Stimulated activated CD8-positive, alpha-beta memory T cell treated with anti-CD3 and anti-CD28 coated beads, Interleukin-2, amount 100 ng/mL, for 48 hours (primary cell): ENCODE measurements at regions not wholly inside any gene's neighbourhood (a gene's known extent, or its start where the extent isn't known, plus 50 kb on each side); places are given as distances from the start of the nearest gene placed in this dataset.

Experiments used
- DNase-seq, 2 donors: peaks; one replicate each; pipeline ENCODE4 v3.0.0-alpha.2; 2020; ENCODE audit warnings: low read depth in 2 of 2

DNA sequence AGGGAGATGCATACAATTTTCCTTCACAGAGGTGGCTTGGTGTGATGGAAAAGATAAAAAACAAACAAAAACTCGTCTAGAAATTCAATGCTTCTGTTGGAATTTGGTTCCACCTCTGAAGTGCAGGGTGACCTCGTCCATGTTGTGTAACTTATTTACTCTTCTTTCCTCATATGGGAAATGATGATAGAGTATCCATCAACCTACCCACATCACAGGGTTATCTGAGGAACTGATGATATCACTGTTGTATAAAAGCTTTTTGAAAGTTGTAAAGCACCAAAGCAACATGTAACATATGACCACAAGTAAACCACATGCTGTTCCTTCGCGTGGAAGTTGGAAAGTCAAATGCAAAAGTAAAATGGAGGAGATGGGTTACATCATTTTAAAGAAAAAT lies 212.0 kb upstream of the SGK1 start:
- DNase-seq, result no peak

DNA sequence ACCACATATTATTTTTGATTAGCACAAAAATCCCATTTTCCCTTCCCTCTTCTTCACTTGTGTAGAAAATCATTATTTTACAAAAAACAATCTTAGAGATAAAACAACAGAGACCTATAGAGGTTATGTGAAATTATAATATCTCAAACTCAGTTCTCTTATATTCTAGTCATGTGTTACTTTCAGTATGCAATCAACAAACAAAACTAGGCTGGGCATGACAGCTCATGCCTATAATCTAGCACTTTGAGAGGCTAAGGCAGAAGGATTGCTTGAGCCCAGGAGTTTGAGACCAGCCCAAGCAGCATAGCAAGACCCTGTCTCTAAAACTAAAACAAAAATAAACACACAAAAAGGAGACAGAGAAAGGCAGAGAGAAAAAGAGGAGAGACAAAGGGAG lies 211.4 kb upstream of the SGK1 start:
- DNase-seq, result no peak

DNA sequence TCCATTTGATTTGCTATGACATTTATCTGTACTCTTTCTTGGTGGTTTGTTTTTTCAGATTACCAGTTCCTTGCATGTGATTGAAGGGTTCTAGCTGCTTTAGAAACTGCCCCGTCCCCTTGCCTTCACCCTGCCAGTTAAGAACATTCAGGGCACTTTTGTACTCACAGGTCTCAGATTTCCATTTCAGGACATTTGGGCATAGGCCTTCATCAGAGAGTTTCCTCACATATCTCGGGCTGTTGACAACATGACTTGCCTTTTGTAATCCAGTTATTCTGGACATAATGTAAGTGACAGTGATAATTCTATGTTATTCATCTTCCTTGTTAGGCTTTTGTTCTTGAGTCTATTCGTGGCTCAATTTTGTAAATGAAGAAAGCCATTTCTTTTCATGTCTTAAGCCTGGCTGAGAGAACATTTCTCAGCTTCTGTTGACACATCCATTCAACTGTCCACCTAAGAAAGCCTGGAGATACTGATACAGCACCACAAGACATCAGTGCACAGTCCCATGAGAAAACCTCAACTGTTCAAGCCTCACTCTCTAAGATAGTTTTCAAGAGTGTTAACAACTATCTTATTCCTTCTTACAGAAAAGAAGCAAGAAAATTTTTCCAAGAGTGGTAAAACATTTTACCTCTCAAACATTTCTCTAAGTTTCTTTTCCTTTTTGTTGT lies 209.3 kb upstream of the SGK1 start:
- no peak for DNase-seq

DNA sequence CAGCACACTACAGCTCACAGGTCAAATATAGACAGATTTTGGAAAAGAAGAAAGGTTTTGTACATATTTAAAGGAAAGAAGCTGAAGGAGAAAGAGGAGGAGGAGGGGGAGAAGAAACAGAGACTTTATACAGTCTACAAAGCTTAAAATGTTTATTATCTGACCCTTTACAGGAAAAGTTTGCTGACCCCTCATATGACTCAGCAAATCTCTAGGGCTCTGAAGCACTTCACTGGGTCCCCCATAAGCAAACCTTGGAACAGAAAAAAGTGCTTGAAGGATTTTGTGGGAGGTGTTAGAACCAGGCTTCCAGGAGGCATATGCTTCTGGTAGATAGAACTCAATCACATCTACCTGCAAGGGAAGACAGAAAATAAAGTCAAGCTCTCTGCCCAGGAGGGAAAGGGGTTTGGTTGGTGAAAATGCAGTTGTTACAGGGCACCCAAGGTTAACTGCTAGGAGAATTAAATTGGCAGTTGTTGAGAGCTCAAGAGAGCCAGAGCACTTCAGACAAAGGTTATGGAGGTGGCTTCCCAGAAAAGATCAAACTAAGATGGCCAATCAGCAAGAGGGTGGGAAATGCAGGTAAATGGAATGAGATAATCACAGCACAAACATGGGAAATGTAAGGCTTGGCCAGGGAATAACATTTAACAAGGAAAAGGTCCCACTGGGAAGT lies 207.4 kb upstream of the SGK1 start:
- DNase-seq, result no peak

DNA sequence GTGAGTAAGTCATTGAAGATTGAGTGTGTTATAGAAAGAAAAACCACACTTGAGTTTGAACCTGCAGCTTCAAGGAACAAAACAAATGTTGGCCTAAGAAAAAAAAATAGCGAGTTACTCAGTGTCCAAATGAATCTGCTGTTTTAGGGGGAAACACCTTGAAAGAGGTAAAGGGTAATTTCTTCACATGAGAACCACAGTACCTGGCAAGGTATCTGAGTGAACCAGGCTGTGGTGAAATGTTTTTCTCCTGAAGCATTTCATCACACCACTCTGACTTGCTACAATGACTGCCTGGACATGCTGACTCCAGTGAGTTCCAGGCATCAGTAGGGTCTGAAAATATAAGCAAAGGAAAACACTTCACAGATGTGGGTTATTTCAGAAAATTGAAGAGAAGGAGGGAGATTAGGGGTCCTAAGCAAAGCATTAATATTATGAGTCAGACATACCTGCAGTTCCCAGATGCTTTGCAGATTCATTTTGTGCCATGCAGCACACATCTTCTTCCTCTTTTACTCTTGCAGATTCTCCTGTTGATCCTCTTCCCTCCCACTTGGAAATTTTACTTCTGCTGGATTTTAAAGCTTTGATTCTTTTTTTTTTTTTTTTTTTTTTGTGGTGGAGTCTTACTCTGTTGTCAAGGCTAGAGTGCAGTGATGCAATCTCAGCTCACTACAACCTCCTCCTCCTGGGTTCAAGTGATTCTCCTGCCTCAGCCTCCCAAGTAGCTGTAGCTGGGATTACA lies 206.2 kb upstream of the SGK1 start:
- no peak for DNase-seq

DNA sequence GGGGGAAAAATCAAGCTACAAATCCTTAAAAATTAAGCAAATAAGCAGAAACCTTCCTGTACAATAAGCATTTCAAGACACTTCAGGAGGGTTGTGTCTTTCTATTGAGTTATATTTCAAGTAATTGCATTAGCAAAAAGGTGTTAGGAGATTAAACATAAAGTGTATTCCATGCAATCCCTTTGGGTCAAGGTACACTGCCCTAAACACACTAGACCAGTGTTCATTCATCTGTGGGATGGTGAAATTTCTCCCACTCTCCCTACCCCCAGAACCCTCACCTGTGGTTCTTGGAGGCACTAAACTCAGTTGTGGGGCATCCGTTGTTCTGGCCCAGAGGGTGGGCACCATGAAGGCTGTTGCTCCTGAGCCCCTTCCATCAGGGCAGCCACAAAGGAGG lies 205.1 kb upstream of the SGK1 start:
- DNase-seq, result no peak

DNA sequence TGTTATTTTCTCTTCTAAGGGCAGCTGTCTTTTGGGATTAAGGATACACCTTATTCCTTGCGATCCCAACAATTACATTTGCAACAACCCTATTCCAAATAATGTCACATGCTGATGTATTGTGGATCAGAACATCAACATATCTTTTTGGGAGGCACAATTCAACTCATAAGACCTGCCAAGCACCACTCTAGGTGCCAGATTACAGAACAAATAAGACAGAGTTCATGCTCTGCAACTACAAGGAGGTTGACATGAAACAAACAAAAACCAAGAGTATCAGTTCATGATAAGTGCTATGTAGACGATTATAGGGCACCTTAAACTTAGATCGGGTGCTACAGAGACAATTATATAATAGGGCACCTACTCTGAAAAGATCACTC lies 203.2 kb upstream of the SGK1 start:
- no peak for DNase-seq

DNA sequence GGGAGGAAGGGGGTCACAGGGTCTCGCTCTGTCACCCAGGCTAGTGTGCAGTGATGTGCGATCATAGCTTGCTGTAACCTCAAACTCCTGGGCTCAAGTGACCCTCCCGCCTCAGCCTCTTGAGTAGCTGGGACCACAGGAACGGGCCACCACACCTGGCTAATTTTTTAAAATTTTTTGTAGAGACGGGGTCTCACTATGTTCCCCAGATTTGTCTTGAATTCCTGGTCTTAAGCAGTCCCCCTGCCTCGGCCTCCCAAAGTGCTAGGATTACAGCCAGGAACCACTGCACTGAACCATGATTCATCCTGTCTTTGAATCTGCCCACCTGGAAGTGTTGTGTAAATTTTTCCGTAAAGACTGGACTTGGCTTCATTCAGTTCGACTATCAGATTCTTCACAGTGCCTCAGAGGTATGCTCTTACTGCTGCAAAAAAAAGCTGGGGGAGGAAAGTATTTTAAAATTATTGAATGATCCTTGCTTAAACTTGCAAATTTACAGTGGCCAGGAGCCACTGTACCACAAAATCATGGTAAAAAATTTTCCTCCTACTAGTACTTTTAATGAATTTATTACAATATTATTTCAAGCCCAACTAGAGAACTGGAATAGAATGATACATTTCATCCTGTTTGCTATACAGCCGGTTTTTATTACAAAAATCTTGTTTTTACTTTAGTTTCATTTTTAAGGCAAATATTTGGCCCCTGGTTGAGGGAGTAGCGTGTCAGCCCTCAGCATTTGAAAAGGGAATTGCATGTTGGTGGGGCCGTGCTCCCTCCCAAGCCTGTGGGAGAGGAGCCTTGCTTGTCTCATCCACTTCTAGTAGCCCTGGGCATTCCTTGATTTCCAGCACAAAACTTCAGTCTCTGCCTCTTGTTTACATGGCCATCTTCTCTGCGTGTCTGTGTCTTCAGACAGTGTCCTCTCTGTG lies 202.5 kb upstream of the SGK1 start:
- DNase-seq, result no peak

DNA sequence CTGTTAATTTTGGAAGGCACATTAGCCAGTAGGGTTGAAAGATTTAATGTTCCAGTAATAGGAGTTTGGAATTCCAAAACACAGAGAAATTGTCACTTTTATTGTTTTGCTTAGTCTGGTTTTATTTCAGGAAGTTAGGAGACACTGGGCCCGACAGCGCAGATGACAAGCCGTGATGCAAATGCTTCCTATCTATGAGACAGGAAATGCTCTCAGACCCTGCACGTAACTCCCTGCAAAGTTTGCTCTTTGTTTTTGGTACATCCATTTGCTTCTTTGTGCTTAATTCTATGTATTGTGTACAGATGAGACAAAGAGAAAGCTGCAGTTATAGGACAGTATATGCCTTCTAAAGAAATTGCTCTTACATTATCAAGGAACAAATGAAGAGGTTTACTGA lies 201.6 kb upstream of the SGK1 start:
- DNase-seq, result no peak

DNA sequence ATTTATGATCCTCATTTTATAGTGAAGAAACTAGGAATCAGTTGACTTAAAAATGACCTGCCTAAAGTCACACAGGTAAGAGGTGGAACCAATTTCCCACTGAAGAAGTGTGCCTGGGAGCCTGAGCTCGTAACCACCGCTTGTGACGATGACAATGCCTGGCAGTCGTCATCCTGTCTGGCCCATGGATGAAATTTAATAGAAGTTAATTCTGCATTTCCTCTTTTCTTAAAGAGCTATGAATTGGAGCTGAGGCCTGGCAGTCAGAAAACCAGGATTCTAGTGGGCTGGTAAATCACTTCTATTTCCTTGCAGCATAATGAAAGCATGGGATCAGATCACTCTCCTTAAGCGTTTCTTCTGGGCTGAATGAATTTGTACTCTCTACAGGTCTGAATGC lies 200.0 kb upstream of the SGK1 start:
- DNase-seq, result no peak

DNA sequence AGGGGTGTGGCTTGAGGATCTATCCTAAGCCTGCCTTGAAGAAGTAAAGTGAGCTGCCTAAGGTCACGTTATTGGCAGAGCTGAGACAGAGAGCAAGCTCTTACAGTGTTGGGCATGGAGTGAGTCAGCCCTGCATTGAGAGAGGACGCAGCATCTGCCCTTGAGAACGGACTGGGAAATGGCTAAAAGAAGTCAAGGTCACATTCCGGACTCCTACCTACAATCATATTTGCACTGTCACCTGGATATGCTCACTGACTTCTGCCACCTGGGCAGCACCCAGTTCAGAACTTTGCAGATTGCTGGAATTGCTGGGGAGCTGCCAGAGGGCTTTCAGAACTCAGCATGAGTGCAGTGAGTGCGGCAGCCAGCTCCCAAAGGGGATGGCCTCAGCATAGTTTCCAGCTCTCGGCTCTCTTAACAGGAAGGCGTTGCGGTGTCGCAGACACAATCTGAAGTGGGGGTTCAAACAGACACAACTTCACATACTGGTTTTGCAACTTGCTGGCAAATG lies 199.3 kb upstream of the SGK1 start:
- DNase-seq, result no peak

DNA sequence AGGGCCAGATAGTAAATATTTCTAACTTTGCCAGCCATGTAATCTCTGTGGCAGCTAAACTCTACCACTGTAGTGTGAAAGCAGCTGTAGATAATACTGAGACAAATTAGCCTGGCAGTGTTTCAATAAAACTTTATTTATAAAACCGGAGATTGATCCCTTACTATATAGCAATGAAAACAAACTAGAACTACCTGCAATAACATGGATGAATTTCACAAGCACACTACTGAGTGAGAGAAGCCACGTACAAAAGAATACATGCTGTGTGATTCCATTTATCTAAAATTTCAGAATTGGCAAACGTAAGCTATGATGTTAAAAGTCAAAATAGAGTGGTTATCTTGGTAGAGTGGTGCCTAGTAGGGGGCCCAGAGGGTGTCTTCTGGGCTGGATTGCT lies 198.7 kb upstream of the SGK1 start:
- no peak for DNase-seq

DNA sequence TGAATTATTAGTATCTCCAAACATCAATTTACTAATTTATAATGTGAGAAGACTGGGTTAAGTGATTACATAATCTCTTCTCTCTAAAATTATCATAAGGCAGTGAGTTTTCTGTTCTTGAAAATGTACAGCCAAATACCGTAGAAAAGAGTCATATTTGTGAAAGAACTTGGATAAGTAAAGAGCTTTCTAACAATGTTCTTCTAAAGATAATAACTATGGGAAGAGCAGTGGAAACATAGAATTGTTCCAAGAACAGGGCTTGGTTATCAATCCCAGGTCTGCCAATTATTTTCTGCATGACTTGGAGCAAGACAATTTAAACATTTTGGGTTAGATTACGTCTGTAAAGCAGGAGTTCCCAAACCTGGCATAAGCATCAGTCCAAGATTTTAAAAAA lies 198.1 kb upstream of the SGK1 start:
- DNase-seq, result no peak

DNA sequence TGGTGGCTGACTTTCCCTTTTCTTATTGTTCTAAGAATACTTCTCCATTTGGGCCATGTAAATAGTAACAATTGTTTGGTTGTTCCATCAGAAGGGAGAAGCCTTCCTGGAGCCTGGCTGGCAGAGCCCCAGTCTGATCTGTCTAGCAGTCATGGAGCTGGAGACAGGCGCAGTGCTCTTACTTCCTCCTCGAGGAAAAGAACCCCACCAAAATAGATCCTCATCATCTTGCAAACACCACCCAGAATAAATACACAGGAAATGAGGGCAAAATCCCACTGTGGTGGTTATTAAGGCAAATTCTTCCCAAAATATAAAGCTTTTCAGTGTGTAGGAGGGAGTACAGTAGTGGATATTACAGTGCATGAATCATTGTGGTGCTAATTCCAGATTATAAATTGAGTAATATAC lies 195.1 kb upstream of the SGK1 start:
- DNase-seq, result no peak

DNA sequence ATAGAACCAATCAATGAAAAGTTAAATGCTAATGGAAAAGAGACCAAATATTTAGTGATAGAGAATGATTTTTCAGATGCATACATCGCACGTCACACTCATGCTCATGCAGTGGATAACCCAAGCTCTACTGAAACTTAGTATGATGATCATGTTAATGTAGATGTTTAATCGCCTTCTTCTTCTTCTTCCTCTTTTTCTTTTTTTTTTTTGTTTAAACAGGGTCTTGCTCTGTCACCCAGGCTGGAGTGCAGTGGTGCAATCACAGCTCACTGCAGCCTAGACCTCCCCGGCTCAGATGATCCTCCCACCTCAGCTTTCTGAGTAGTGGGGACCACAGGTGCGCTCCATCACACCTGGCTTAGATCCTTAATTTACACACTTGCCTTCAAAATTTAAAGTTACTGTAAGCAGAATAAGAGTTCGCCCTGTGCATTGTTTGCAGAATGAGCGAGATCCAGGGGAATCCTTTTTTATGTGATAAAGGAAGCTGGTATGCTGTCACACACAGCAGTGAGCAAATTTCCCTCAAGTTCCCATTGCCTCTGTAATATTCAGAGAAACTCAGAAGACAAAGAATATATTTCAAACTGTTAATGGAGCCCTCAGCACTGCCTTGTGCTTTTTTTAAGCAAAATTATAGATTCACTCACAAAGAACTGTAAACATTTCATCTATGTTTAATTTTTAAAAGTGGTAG lies 194.2 kb upstream of the SGK1 start:
- no peak for DNase-seq

DNA sequence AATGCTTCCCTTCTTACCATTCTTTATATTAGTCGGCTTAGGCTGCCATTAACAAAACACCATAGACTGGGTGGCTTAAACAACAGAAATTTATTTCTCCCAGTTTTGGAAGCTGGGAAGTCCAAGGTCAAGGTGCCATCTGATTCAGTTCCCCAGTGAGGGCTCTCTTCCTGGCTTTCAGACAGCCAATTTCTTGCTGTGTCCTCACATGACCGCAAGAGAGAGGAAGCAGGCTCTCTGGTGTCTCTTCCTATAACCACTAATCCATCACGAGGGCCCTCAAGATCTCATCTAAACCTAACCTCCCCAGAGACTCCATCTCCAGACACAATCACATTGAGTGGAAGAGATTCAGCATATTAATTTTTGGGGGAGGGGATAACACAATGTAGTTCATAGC lies 193.0 kb upstream of the SGK1 start:
- no peak for DNase-seq

DNA sequence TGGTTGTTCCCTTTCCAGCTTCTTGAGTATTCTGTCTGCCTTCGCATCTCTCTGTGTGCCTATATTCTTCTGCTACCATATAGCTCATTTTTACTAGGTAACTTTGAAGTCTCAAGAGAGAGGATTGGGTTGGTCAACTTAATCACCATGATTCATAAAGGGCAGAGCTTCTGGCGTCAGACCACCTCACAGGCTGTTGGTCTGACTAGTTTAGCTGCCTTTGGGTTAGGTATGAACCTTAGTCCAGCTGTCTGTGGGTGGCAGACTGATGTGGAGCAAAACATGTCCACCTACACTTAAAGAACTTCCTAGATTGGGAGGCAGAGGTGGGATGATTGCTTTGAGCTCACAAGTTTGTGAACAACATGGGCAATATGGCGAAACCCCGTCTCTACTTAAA lies 192.2 kb upstream of the SGK1 start:
- DNase-seq, result no peak

DNA sequence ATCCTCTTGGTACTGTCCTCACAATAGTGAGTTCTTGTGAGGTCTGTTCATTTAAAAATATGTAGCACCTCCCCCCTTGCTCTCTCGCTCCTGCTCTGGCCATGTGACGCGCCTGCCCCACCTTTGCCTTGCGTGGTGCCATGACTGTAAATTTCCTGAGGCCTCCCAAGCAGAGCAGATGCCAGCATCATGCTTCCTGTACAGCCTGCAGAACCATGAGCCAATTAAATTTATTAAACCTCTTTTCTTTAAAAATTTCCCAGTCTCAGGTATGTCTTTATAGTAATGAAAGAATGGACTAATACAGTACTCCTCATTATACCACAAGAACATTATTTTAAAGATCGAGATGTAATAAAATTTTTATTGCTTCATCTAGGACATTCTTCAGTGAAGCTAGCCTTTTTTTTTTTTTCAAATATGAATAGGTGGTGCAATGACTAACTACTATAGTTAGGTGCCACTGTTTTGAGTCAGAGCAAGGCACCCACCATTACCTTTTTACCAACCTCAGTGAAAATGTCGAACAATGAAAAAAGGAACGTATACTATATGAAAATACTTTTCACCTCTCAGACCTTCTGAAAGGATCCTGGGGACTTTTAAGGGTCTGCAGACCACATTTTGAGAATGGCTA lies 191.1 kb upstream of the SGK1 start:
- DNase-seq, result no peak

DNA sequence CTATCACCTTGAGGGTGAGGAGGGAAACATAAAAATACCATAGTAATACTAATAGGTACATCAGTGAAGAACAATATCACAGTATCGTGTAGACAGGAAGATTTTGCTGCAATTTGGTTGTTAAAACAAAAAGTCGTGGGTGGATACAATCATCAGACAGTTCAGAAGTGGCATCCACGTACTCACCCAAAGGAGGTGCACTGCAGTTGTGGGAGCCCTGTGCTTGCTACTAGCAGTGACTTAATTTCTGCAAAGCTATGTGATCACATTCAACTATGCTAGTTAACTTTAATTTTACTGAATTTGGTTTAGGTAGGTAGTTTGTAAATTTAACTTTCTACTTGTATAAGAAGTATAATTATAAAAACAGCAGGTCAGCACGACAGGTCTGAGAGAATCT lies 188.2 kb upstream of the SGK1 start:
- no peak for DNase-seq

DNA sequence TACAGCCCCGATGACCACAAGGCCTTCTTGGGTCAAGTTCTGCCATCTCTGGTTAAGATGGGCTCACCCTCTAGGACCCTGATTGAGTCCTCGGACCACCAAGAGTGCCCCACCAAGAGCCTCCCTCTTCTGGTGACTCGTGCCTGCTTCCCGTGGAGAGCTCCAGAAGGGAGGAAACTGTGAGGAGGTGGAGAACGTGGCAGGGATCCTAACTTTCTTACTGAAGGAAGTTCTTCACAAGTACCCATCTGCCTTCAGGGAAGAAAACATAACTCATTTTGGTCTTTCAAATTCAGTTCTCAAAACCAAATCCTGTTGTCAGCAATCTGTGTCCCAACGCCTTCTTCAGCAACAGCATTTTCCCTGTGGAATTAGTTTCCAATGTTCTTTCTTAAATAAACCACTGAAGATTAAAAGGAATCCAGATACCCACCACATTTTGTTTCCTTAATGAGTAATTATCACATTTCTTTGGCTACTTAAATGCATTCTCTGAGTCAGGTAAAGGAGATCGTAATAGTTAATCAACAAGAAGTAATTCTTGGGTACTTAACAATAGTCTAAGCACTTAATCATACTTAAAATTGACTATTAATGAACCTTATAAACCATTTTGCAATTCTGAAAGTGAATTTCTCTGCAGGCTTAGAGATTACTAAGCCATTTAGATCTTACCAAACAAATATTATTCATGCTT lies 185.8 kb upstream of the SGK1 start:
- no peak for DNase-seq
